Heart right ventricle (tissue), 16 donors: ENCODE measurements at regions not wholly inside any gene's neighbourhood (a gene's known extent, or its start where the extent isn't known, plus 50 kb on each side); places are given as distances from the start of the nearest gene placed in this dataset.

Experiments used
- ATAC-seq, 8 donors: fragments of 200-7000 bp; cut with Tn5 transposase; one replicate each; pipeline ENCODE4 v1.9.1; 2020; ENCODE audit warnings: mild to moderate bottlenecking in 8 of 8, moderate library complexity in 8 of 8, moderate number of reproducible peaks in 1 of 8
- DNase-seq, 2 donors: peaks; one replicate each; pipeline ENCODE4 v3.0.0-alpha.2; 2020
- H3K27ac ChIP-seq, 10 donors: fragments of 200-600 bp; sonication (generic) in 2 of 10; one replicate each; pipeline versions ENCODE4 v1.5.0 to v1.8.0; 2020 to 2022; ENCODE audit warnings: mild to moderate bottlenecking in 3 of 10
- H3K27me3 ChIP-seq, 7 donors: fragments of 200-600 bp; one replicate each; pipeline ENCODE4 v1.8.0; 2021 to 2022; ENCODE audit warnings: mild to moderate bottlenecking in 2 of 7
- H3K36me3 ChIP-seq, 9 donors: fragments of 200-600 bp; sonication (generic) in 1 of 9; one replicate each; pipeline versions ENCODE4 v1.5.0 to v1.8.0; 2020 to 2022; ENCODE audit warnings: mild to moderate bottlenecking in 2 of 9
- H3K4me1 ChIP-seq, 9 donors: fragments of 200-600 bp; sonication (generic) in 1 of 9; one replicate each; pipeline versions ENCODE4 v1.5.0 to v1.8.0; 2020 to 2022; ENCODE audit warnings: mild to moderate bottlenecking in 4 of 9
- H3K4me3 ChIP-seq, 10 donors: fragments of 200-600 bp; sonication (generic) in 2 of 10; one replicate each; pipeline versions ENCODE4 v1.5.0 to v1.8.0; 2020 to 2022; ENCODE audit warnings: mild to moderate bottlenecking in 7 of 10, moderate library complexity in 2 of 10
- H3K9me3 ChIP-seq, 11 donors: fragments of 200-600 bp in 10 of 11; sonication (generic) in 2 of 11; one replicate each; pipeline versions ENCODE4 v1.5.0 to v1.8.0; 2013 to 2022; ENCODE audit warnings: mild to moderate bottlenecking in 2 of 11, control low read depth in 1 of 11, moderate library complexity in 1 of 11
- CTCF ChIP-seq, 9 donors: fragments of 200-600 bp; sonication (generic) in 2 of 9; IDR thresholded peaks; one replicate each; pipeline versions ENCODE4 v1.5.0 to v1.8.0; 2021 to 2022; ENCODE audit warnings: antibody characterized with exemption in 9 of 9, mild to moderate bottlenecking in 5 of 9, moderate library complexity in 1 of 9
- WGBS, 2 donors: extraction: QIAGEN DNeasy Blood & Tissue Kit; methylation state at CpG; one replicate each; pipeline ENCODE4 v1.1.7; 2013; ENCODE audit warnings: inconsistent platforms in 1 of 2; 5-methylcytosine and 5-hydroxymethylcytosine counted together
- intact Hi-C, 10 donors: fragments of 100-400 bp; cut with DNase I; formaldehyde crosslinking; loops; one replicate each; pipeline versions ENCODE4 v1.11.1 to v1.14.2; 2022
- donor health status: Arrhythmogenic right ventricular cardiomyopathy.
- donor health status: ischemic (EF 13 %, LVEDD 7.1; RV severe dilation, severe dysfunction).
- donor health status: healthy with polysubstance abuse.
- donor health status: DM: no; HTN: yes; CAD: no.
- donor health status: DM: no; HTN: no; CAD: no.
- donor health status: ischemic (EF 25% LVEDD 6.9; RV normal size, moderate dysfunction).
- donor health status: ischemic (EF 25% LVEDD 5.7; RV mildly dilated, moderate dysfunction).
- donor health status: healthy.
- donor health status: DM: yes; HTN: yes; CAD: no.
- donor health status: Ischemic cardiomyopathy.
- donor health status: ischemic (EF 35%, LVEDD 5.7; RV mildly dilated, moderate dysfunction).
- donor health status: nonischemic (EF 11% LVEDD 7.7; RV severe dilation, severe dysfunction).
- donor health status: DM: yes; HTN: yes; CAD: no.
- donor health status: PGD.
- donor health status: ischemic (EF 29% LVEDD 5.4; RV normal size, mild dysfunction).
- donor health status: nonischemic (EF 23%, LVEDD 6.1; RV moderate dilation, normal function).

- intact Hi-C loops, result no loop called here
- DNase-seq (no peak), ATAC-seq (no peak)
- Histone ChIP-seq H3K9me3 (peaks cover 0 to 15% (median 6%) of the 10 kb centered on the region in 11 donors), H3K27ac (no peak overlapping the region), H3K4me3 (no peak overlapping the region), H3K4me1 (no peaks in the 10 kb centered on the region), H3K36me3 (no peaks in the 10 kb centered on the region), H3K27me3 (peaks cover 0 to 11% (median 0%) of the 10 kb centered on the region in 7 donors)
- no peak for TF ChIP-seq CTCF (IDR thresholded peaks at IDR 0.05)
- WGBS, 2 donors, result 15 to 26% methylated on average over 1 of the region's 1 CpG
These were observed 183.5 kb downstream of the CAVIN4 start for GRCh38 chr9:100761276-100761802.

- 29 to 30% methylated on average over 1 of the region's 1 CpG for WGBS, 2 donors
- TF ChIP-seq CTCF (IDR thresholded peaks at IDR 0.05), result no peak
- intact Hi-C loops, result no loop called here
These were observed 196.4 kb downstream of the CAVIN4 start for GRCh38 chr9:100774326-100774725.

DNA sequence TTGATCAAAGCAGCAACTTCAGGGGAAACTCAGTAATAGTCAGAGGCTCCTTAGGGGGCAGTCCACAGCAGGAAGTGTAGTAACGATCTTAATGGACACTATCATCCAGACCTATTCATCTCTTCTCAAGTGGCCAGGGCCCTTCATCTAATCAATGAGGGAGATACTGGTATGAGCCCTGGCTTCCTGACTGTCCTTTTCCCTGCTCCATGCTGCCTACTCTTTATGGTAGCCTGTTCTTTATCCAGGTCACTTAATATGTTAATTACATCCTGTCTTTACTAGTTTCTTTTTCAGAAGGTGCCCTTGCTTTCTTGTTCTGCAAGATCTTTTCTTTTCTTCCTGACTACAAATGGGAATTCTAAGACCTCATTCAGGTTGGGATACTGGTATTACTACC, 197.1 kb downstream of the CAVIN4 start:
- H3K9me3 ChIP-seq, result no peaks in the 10 kb centered on the region
- TF ChIP-seq CTCF (IDR thresholded peaks at IDR 0.05), result no peak
- H3K4me3 ChIP-seq, result no peak overlapping the region
- no peaks in the 10 kb centered on the region for H3K4me1 ChIP-seq
- DNase-seq (no peak), ATAC-seq (no peak)
- intact Hi-C loops, result no loop called here
- no peak overlapping the region for H3K27ac ChIP-seq
- H3K36me3 ChIP-seq, result no peaks in the 10 kb centered on the region
- 6 to 11% methylated on average over 1 of the region's 1 CpG for WGBS, 2 donors
- H3K27me3 ChIP-seq, result peaks cover 0 to 4% (median 0%) of the 10 kb centered on the region in 7 donors

More at GRCh38 chr9:100774326-100774725, 196.4 kb downstream of the CAVIN4 start:
- Histone ChIP-seq H3K4me3 (no peak overlapping the region), H3K9me3 (no peaks in the 10 kb centered on the region), H3K36me3 (no peaks in the 10 kb centered on the region), H3K27me3 (peaks cover 0 to 4% (median 0%) of the 10 kb centered on the region in 7 donors), H3K27ac (no peak overlapping the region), H3K4me1 (no peaks in the 10 kb centered on the region)
- ATAC-seq, result no peak
- DNase-seq, result no peak

GRCh38 chr9:100775912-100776311, 198.0 kb downstream of the CAVIN4 start:
- no peaks in the 10 kb centered on the region for H3K9me3 ChIP-seq
- DNase-seq, result no peak
- intact Hi-C loops, result no loop called here
- H3K27me3 ChIP-seq, result peaks cover 0 to 4% (median 0%) of the 10 kb centered on the region in 7 donors
- no peak for ATAC-seq
- no peaks in the 10 kb centered on the region for H3K4me1 ChIP-seq
- no peak overlapping the region for H3K4me3 ChIP-seq
- H3K27ac ChIP-seq, result no peak overlapping the region
- WGBS, 2 donors, result 82 to 88% methylated on average over 1 of the region's 1 CpG
- no peaks in the 10 kb centered on the region for H3K36me3 ChIP-seq
- TF ChIP-seq CTCF (IDR thresholded peaks at IDR 0.05), result no peak
